AG10803 (cell line): ENCODE measurements at regions not wholly inside any gene's neighbourhood (a gene's known extent, or its start where the extent isn't known, plus 50 kb on each side); places are given as distances from the start of the nearest gene placed in this dataset.

Source experiments
- DNase-seq: peaks from one replicate; pipeline ENCODE4 v3.0.0; 2010; ENCODE audit warnings: low read depth
- H3K4me3 ChIP-seq: 2 replicates; pipeline ENCODE4 v1.5.1; 2011; ENCODE audit warnings: mild to moderate bottlenecking, low read length, control low read depth
- TF ChIP-seq, protein P1 (sequence below): conservative IDR thresholded peaks from 2 replicates; pipeline ENCODE4 v1.5.1; 2011; ENCODE audit warnings: mild to moderate bottlenecking, low read length, control low read depth, inconsistent platforms

DNA sequence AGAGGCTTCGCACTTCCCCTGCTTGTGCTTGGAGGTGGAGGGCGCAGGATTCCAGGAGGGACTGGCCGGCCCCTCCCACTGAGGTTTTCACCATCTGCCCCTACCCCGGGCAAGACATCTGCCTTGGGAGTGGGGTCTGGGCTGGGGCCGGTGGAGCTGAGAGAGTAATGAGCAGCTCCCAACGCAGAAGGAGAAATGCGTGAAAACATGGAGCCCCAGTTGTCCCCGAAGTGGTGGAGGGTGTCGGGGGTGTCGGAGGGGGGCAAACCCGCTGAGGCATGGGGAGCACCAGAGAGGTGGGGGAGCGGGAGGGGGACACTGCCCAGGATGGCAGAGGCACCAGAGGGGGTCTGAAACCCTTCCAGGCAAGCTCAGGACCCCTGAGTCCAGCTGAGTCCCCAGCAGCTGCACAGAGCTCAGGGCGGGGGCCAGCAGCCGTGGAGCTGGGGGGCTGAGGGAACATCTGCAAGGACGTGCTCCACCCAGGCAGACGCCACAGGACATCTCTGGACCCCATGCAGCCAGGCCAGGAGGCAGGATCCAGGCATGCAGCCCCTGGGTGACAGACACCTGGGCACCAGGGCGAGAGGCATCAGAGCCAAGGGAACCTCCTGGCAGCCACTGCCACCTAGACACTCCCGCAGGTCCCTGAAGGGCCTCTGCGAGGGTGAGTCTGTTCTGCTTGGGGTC is 110.6 kb downstream of the SIK1 start:
- no peak for DNase-seq
- TF ChIP-seq, protein P1, sequence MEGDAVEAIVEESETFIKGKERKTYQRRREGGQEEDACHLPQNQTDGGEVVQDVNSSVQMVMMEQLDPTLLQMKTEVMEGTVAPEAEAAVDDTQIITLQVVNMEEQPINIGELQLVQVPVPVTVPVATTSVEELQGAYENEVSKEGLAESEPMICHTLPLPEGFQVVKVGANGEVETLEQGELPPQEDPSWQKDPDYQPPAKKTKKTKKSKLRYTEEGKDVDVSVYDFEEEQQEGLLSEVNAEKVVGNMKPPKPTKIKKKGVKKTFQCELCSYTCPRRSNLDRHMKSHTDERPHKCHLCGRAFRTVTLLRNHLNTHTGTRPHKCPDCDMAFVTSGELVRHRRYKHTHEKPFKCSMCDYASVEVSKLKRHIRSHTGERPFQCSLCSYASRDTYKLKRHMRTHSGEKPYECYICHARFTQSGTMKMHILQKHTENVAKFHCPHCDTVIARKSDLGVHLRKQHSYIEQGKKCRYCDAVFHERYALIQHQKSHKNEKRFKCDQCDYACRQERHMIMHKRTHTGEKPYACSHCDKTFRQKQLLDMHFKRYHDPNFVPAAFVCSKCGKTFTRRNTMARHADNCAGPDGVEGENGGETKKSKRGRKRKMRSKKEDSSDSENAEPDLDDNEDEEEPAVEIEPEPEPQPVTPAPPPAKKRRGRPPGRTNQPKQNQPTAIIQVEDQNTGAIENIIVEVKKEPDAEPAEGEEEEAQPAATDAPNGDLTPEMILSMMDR, result no peak
- H3K4me3 ChIP-seq, result no peak overlapping the region

- TF ChIP-seq, protein P1, result peak; percentile 29
- no peak for DNase-seq
- H3K4me3 ChIP-seq, result no peak overlapping the region
Observed at GRCh38 chr21:43315244-43316137, 111.4 kb downstream of the SIK1 start.

- no peak for DNase-seq
- TF ChIP-seq, protein P1, result no peak
- no peak overlapping the region for H3K4me3 ChIP-seq
Observed at GRCh38 chr21:43313939-43314405, 113.0 kb downstream of the SIK1 start.

GRCh38 chr21:43313221-43313938 is 113.6 kb downstream of the SIK1 start:
- TF ChIP-seq, protein P1, result no peak
- no peak for DNase-seq
- H3K4me3 ChIP-seq, result no peak overlapping the region

GRCh38 chr21:43312751-43313169 is 114.2 kb downstream of the SIK1 start:
- no peak for DNase-seq
- TF ChIP-seq, protein P1, result no peak
- no peak overlapping the region for H3K4me3 ChIP-seq

DNA sequence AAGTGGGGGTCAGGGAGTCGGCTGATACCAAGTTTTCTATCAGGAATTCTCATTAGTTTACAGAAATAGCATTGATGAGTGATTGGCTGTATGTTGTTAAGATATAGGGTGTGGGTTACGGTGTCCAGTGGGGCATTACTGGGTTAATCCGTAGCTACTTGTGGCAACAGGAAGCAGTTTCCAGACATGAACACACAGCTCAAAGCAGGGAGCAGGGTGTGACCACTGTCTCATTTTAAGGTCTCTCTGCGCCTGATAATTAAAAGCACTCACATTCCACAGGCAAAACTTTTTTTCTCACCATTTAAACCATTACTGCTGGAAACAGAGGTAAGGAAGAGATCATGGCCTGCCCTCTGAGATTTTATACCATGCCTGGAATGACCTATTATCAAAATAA is 114.9 kb downstream of the SIK1 start:
- TF ChIP-seq, protein P1, result no peak
- no peak for DNase-seq
- no peak overlapping the region for H3K4me3 ChIP-seq
